ENCODE measurements at regions not wholly inside any gene's neighbourhood (a gene's known extent, or its start where the extent isn't known, plus 50 kb on each side); places are given as distances from the start of the nearest gene placed in this dataset.

GRCh38 chr3:111331306-111331705 lies 210.7 kb upstream of the CD96 start:
- H3K27ac Mint-ChIP-seq = no peak overlapping the region
- ChIA-PET CTCF (no interaction called here), POLR2A (no interaction called here)
- intact Hi-C loops (cut with micrococcal nuclease) = no loop called here
- H3K36me3 Mint-ChIP-seq (ENCODE audit: low read depth) = no peaks in the 10 kb centered on the region
- H3K4me3 Mint-ChIP-seq = no peak overlapping the region
- no peaks in the 10 kb centered on the region for H3K27me3 Mint-ChIP-seq
- no peaks in the 10 kb centered on the region for H3K9me3 Mint-ChIP-seq
- DNase-seq = no peak
- peaks cover under 1% of the 10 kb centered on the region for H3K4me1 Mint-ChIP-seq
- no peak for ATAC-seq (ENCODE audit: low read depth)
- TF ChIP-seq CTCF (IDR thresholded peaks at IDR 0.05) = no peak

GRCh38 chr3:111331912-111332311 lies 210.1 kb upstream of the CD96 start:
- CTCF ChIA-PET = no interaction called here
- H3K27me3 Mint-ChIP-seq = no peaks in the 10 kb centered on the region
- no peak for TF ChIP-seq CTCF (IDR thresholded peaks at IDR 0.05)
- H3K9me3 Mint-ChIP-seq = no peaks in the 10 kb centered on the region
- DNase-seq = no peak
- intact Hi-C loops (cut with micrococcal nuclease) = no loop called here
- H3K4me3 Mint-ChIP-seq = no peak overlapping the region
- H3K27ac Mint-ChIP-seq = no peak overlapping the region
- POLR2A ChIA-PET = no interaction called here
- ATAC-seq (ENCODE audit: low read depth) = no peak
- H3K4me1 Mint-ChIP-seq = no peaks in the 10 kb centered on the region
- no peaks in the 10 kb centered on the region for H3K36me3 Mint-ChIP-seq (ENCODE audit: low read depth)

- no peaks in the 10 kb centered on the region for H3K36me3 Mint-ChIP-seq (ENCODE audit: low read depth)
- no peaks in the 10 kb centered on the region for H3K9me3 Mint-ChIP-seq
- H3K27me3 Mint-ChIP-seq = no peaks in the 10 kb centered on the region
- POLR2A ChIA-PET = no interaction called here
- H3K4me3 Mint-ChIP-seq = no peak overlapping the region
- ATAC-seq (ENCODE audit: low read depth) = no peak
- intact Hi-C loops (cut with micrococcal nuclease) = no loop called here
- CTCF ChIA-PET = no interaction called here
- no peaks in the 10 kb centered on the region for H3K4me1 Mint-ChIP-seq
- no peak overlapping the region for H3K27ac Mint-ChIP-seq
- TF ChIP-seq CTCF (IDR thresholded peaks at IDR 0.05) = no peak
- no peak for DNase-seq
These were observed 209.4 kb upstream of the CD96 start for GRCh38 chr3:111332488-111333080.

GRCh38 chr3:111333642-111334041 lies 208.4 kb upstream of the CD96 start:
- TF ChIP-seq CTCF (IDR thresholded peaks at IDR 0.05) = no peak
- POLR2A ChIA-PET = no interaction called here
- Mint-ChIP-seq H3K27ac (no peak overlapping the region), H3K36me3 (ENCODE audit: low read depth) (no peaks in the 10 kb centered on the region), H3K9me3 (no peaks in the 10 kb centered on the region), H3K4me1 (no peaks in the 10 kb centered on the region), H3K4me3 (no peak overlapping the region), H3K27me3 (no peaks in the 10 kb centered on the region)
- CTCF ChIA-PET = no interaction called here
- ATAC-seq (ENCODE audit: low read depth) (no peak), DNase-seq (no peak)
- intact Hi-C loops (cut with micrococcal nuclease) = no loop called here

- H3K36me3 Mint-ChIP-seq (ENCODE audit: low read depth) = no peaks in the 10 kb centered on the region
- peaks cover 3% of the 10 kb centered on the region for H3K9me3 Mint-ChIP-seq
- ChIA-PET POLR2A (no interaction called here), CTCF (no interaction called here)
- DNase-seq (no peak), ATAC-seq (ENCODE audit: low read depth) (no peak)
- intact Hi-C loops (cut with micrococcal nuclease) = no loop called here
- H3K4me1 Mint-ChIP-seq = no peaks in the 10 kb centered on the region
- H3K4me3 Mint-ChIP-seq = no peak overlapping the region
- H3K27me3 Mint-ChIP-seq = no peaks in the 10 kb centered on the region
- H3K27ac Mint-ChIP-seq = no peak overlapping the region
- no peak for TF ChIP-seq CTCF (IDR thresholded peaks at IDR 0.05)
These were observed 206.3 kb upstream of the CD96 start for GRCh38 chr3:111335512-111336303.

Data from activated B cell treated with CpG ODN at 0.5 μM for 24 hours (primary cell).